A549 (cell line): ENCODE measurements at regions not wholly inside any gene's neighbourhood (a gene's known extent, or its start where the extent isn't known, plus 50 kb on each side); places are given as distances from the start of the nearest gene placed in this dataset.

Experiments
- ATOH8 ChIP-seq: fragments of 250-450 bp; sonication (Bioruptor Pico); IDR thresholded peaks from 2 replicates; pipeline ENCODE4 v1.5.0; 2020; ENCODE audit warnings: low read depth, mild to moderate bottlenecking, moderate library complexity
- CHD2 ChIP-seq: fragments of 150-350 bp; IDR thresholded peaks from 2 replicates; pipeline ENCODE4 v1.6.1; 2014; ENCODE audit warnings: low read length; ENCODE audit not compliant: partially characterized antibody
- CTCF ChIP-seq: fragments of >200 bp; sonication (Bioruptor Twin); formaldehyde crosslinking; IDR thresholded peaks from 3 replicates; pipeline ENCODE4 v1.5.1; 2016
- EP300 ChIP-seq, 2 experiments: fragments of >200 bp; sonication (Bioruptor Twin); formaldehyde crosslinking; IDR thresholded peaks; 2 replicates in 1 of 2; 3 replicates in 1 of 2; pipeline ENCODE4 v1.6.1; 2016 to 2017
- JUN ChIP-seq, 2 experiments: fragments of >200 bp; sonication (Bioruptor Twin); formaldehyde crosslinking; IDR thresholded peaks; 2 replicates in 1 of 2; 3 replicates in 1 of 2; pipeline ENCODE4 v1.6.1; 2016 to 2017
- POLR2A ChIP-seq: IDR thresholded peaks from 2 replicates; pipeline ENCODE4 v1.6.1; 2012; ENCODE audit warnings: mild to moderate bottlenecking, low read length
- RAD21 ChIP-seq, 2 experiments: fragments of >200 bp in 1 of 2; sonication (Bioruptor Twin) in 1 of 2; formaldehyde crosslinking in 1 of 2; IDR thresholded peaks in 1 of 2; conservative IDR thresholded peaks in 1 of 2; 2 replicates in 1 of 2; 3 replicates in 1 of 2; pipeline ENCODE4 v1.6.1; 2012 to 2018; ENCODE audit warnings: inconsistent platforms in 1 of 2
- SMC3 ChIP-seq: fragments of >200 bp; sonication (Bioruptor Twin); formaldehyde crosslinking; IDR thresholded peaks from 3 replicates; pipeline ENCODE4 v1.6.1; 2018; ENCODE audit warnings: inconsistent platforms
- SREBF2 ChIP-seq: fragments of 450-650 bp; IDR thresholded peaks from 2 replicates; pipeline ENCODE4 v1.6.1; 2014; ENCODE audit warnings: mild to moderate bottlenecking, moderate library complexity

DNA sequence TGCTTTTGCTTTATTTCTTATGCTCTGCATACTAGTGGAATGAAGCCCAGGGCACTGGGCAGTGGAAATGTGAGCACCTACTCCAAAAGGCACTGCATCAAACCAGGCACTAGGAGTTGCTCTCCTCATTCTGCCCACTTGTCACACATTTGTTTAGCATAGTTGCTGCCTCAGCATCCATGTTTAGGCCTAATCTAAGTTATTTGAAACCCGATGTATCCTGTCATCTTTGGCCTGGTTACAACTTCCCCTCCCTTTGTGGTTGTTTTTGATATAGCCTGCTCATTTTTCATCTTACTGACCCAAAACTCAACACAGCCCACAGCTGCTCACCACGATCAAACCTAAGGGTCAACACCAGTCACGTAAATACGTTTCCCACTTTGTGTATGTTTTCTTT, 82.2 kb upstream of the SELENOK start:
- TF ChIP-seq EP300 (IDR thresholded peaks at IDR 0.05) (no peak), CTCF (no peak), CHD2 (no peak), POLR2A (no peak), JUN (IDR thresholded peaks at IDR 0.05) (no peak), ATOH8 (CRISPR knock-in tag) (no peak), SMC3 (no peak), SREBF2 (no peak), RAD21 (conservative IDR thresholded peaks at IDR 0.05 in 1 of 2, IDR thresholded peaks at IDR 0.05 in 1 of 2) (no peak)
